Activated B cell treated with CpG ODN at 0.5 μM for 24 hours (primary cell): ENCODE measurements at regions not wholly inside any gene's neighbourhood (a gene's known extent, or its start where the extent isn't known, plus 50 kb on each side); places are given as distances from the start of the nearest gene placed in this dataset.

ENCODE experiments used
- ATAC-seq: fragments of 200-7000 bp; cut with Tn5 transposase; one replicate; pipeline ENCODE4 v1.10.0; 2021; ENCODE audit warnings: low read depth, mild to moderate bottlenecking, moderate library complexity
- CTCF ChIA-PET: fragments of 350-600 bp; sonication (Branson Sonifier 250); formaldehyde crosslinking; loops from one replicate; lab custom pipeline; 2021; ENCODE audit warnings: antibody characterized with exemption; lab: Charles Lee
- POLR2A ChIA-PET: fragments of 350-600 bp; sonication (Branson Sonifier 250); formaldehyde crosslinking; loops from one replicate; lab custom pipeline; 2021; ENCODE audit warnings: antibody characterized with exemption; lab: Charles Lee
- DNase-seq: peaks from one replicate; pipeline ENCODE4 v3.0.0; 2022
- H3K27ac Mint-ChIP-seq: one replicate; pipeline ENCODE4 v1.8.0; 2020; ENCODE audit warnings: mixed read lengths
- H3K27me3 Mint-ChIP-seq: one replicate; pipeline ENCODE4 v1.8.0; 2021; ENCODE audit warnings: mixed read lengths
- H3K36me3 Mint-ChIP-seq: one replicate; pipeline ENCODE4 v1.8.0; 2021; ENCODE audit warnings: low read depth, mixed read lengths
- H3K4me1 Mint-ChIP-seq: one replicate; pipeline ENCODE4 v1.8.0; 2021; ENCODE audit warnings: mixed read lengths
- H3K4me3 Mint-ChIP-seq: one replicate; pipeline ENCODE4 v1.8.0; 2020; ENCODE audit warnings: mild to moderate bottlenecking, mixed read lengths
- H3K9me3 Mint-ChIP-seq: one replicate; pipeline ENCODE4 v1.8.0; 2020; ENCODE audit warnings: mixed read lengths
- intact Hi-C: fragments of 100-400 bp; cut with micrococcal nuclease; formaldehyde crosslinking; loops from one replicate; pipeline ENCODE4 v1.15.1; 2024
- TF ChIP-seq, protein P1 (sequence below): fragments of 200-600 bp; IDR thresholded peaks from one replicate; pipeline ENCODE4 v1.8.0; 2022; ENCODE audit warnings: antibody characterized with exemption, mild to moderate bottlenecking

DNA sequence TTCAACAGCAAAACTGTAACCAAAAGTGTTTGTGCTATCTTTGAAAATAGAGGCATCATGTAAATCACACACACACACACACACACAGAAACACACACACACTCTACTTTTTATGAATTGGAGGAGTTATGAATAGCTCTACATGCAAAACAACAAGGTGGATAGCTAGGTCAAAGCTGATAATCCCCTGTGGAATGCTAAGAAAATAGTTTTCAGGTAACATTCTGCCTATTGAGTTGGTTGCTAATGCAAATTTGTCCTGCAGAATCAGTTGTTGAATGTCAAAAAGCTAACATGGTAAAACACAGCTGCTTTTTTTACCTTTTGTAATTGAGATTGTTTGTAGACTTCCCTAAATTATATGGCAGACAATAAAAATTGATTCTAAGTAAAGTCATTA lies 1658.4 kb upstream of the RAG2 start:
- Mint-ChIP-seq H3K27me3 (no peaks in the 10 kb centered on the region), H3K4me1 (no peaks in the 10 kb centered on the region), H3K4me3 (no peak overlapping the region), H3K9me3 (peaks cover 2% of the 10 kb centered on the region), H3K36me3 (no peaks in the 10 kb centered on the region), H3K27ac (no peak overlapping the region)
- ATAC-seq (no peak), DNase-seq (no peak)
- TF ChIP-seq, protein P1, sequence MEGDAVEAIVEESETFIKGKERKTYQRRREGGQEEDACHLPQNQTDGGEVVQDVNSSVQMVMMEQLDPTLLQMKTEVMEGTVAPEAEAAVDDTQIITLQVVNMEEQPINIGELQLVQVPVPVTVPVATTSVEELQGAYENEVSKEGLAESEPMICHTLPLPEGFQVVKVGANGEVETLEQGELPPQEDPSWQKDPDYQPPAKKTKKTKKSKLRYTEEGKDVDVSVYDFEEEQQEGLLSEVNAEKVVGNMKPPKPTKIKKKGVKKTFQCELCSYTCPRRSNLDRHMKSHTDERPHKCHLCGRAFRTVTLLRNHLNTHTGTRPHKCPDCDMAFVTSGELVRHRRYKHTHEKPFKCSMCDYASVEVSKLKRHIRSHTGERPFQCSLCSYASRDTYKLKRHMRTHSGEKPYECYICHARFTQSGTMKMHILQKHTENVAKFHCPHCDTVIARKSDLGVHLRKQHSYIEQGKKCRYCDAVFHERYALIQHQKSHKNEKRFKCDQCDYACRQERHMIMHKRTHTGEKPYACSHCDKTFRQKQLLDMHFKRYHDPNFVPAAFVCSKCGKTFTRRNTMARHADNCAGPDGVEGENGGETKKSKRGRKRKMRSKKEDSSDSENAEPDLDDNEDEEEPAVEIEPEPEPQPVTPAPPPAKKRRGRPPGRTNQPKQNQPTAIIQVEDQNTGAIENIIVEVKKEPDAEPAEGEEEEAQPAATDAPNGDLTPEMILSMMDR = no peak
- intact Hi-C loops = no loop called here
- ChIA-PET CTCF (no interaction called here), POLR2A (no interaction called here)

DNA sequence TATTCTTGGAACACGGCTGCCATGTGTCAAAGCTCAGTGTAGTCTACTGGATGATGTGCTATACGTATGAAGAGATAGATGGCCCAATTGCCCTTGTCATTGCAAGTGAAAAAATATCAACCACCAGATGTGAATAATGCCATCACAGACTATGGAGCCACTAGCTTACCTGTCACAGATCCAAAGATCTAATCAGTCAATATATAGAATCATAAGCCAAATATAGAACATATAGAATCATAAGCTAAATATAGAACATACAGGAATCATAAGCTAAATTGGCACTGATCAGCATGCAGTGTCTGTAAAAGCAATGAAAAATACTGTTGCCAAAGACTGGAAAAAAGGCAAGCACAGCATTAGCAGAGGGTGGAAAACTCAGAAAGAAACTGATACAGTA lies 1656.9 kb upstream of the RAG2 start:
- ATAC-seq = no peak
- H3K4me3 Mint-ChIP-seq = no peak overlapping the region
- H3K36me3 Mint-ChIP-seq = no peaks in the 10 kb centered on the region
- no peaks in the 10 kb centered on the region for H3K4me1 Mint-ChIP-seq
- H3K27ac Mint-ChIP-seq = no peak overlapping the region
- intact Hi-C loops = no loop called here
- POLR2A ChIA-PET = no interaction called here
- H3K9me3 Mint-ChIP-seq = peaks cover 4% of the 10 kb centered on the region
- no peak for DNase-seq
- no peaks in the 10 kb centered on the region for H3K27me3 Mint-ChIP-seq
- CTCF ChIA-PET = no interaction called here
- TF ChIP-seq, protein P1 = no peak

DNA sequence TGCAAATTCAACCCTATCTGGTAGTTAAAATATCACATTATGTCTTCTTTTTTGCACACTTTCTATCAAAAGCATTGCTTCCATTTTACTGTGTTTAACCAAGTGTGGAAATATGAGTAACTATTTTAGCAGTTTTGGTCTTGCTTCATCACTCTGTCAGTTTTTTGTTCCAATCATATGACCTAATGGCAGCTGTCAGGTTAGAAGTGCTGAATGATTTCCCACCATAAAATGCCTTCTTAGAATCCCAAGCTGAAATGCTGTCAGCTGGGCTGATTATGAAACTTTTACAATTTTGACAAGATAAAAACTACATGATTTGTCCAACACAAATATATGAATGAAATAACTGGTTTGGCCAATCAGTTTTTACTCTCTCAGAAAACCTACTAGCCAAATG lies 1654.6 kb upstream of the RAG2 start:
- intact Hi-C loops = no loop called here
- H3K9me3 Mint-ChIP-seq = peaks cover 2% of the 10 kb centered on the region
- no peaks in the 10 kb centered on the region for H3K36me3 Mint-ChIP-seq
- no peak overlapping the region for H3K27ac Mint-ChIP-seq
- no peak for DNase-seq
- TF ChIP-seq, protein P1 = no peak
- CTCF ChIA-PET = no interaction called here
- H3K4me1 Mint-ChIP-seq = no peaks in the 10 kb centered on the region
- H3K4me3 Mint-ChIP-seq = no peak overlapping the region
- POLR2A ChIA-PET = no interaction called here
- no peaks in the 10 kb centered on the region for H3K27me3 Mint-ChIP-seq
- no peak for ATAC-seq

DNA sequence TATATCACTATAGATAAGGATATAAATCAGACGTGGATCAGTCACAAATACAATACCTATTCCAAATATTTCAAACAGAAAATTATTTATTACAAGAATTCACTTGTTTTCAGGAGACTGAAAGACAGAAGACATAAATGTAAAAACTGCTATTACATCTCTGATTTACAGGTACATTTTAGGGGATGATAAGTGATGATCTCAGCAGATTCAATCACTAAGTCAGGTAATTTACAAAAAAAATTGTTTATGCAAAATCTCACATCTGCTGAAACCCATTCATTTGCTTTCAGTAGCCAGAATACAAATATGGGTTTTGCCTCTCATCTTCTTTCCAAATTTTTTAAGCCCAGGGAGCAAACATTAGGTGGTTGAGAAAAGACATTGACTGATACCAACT lies 1648.4 kb upstream of the RAG2 start:
- CTCF ChIA-PET = no interaction called here
- DNase-seq = no peak
- TF ChIP-seq, protein P1 = no peak
- POLR2A ChIA-PET = no interaction called here
- Mint-ChIP-seq H3K27me3 (no peaks in the 10 kb centered on the region), H3K27ac (no peak overlapping the region), H3K4me3 (no peak overlapping the region), H3K9me3 (peaks cover 4% of the 10 kb centered on the region), H3K36me3 (no peaks in the 10 kb centered on the region), H3K4me1 (no peaks in the 10 kb centered on the region)
- intact Hi-C loops = no loop called here
- no peak for ATAC-seq

DNA sequence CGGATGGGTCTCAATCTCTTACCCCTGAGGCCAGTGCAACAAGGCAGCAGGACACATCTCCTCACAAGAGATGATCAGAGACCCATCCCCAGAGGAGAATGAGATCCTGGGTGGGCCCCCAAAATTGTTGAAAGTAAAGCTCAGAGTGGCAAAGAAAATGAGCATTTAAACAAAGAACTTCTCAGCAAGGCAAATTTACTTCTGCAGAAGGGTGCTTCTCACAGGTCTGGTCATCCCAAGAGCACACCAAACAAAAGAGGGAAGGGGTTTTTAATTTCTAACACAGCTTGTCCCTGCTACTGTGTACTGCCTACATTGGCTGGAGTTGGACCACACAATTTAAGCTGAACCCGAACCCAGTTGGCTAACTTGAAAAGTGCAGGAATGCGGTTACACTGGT lies 1628.6 kb upstream of the RAG2 start:
- ChIA-PET CTCF (no interaction called here), POLR2A (no interaction called here)
- no peak overlapping the region for H3K4me3 Mint-ChIP-seq
- TF ChIP-seq, protein P1 = no peak
- H3K4me1 Mint-ChIP-seq = no peaks in the 10 kb centered on the region
- ATAC-seq (no peak), DNase-seq (no peak)
- H3K27ac Mint-ChIP-seq = no peak overlapping the region
- intact Hi-C loops = no loop called here
- no peaks in the 10 kb centered on the region for H3K36me3 Mint-ChIP-seq
- peaks cover 23% of the 10 kb centered on the region for H3K9me3 Mint-ChIP-seq
- H3K27me3 Mint-ChIP-seq = no peaks in the 10 kb centered on the region
